Astrocyte (in vitro differentiated cells and primary cell): ENCODE measurements at regions not wholly inside any gene's neighbourhood (a gene's known extent, or its start where the extent isn't known, plus 50 kb on each side); places are given as distances from the start of the nearest gene placed in this dataset.

Experiments used
- EZH2 ChIP-seq: IDR thresholded peaks from 2 replicates; pipeline ENCODE4 v1.6.1; 2012; ENCODE audit warnings: mild to moderate bottlenecking, low read length, inconsistent platforms; ENCODE audit not compliant: insufficient read depth
- TF ChIP-seq, protein P1 (sequence below): IDR thresholded peaks from 2 replicates; pipeline ENCODE4 v1.5.1; 2011; ENCODE audit warnings: low read depth, mild to moderate bottlenecking, inconsistent platforms, low read length, moderate library complexity; ENCODE audit not compliant: insufficient read depth

- TF ChIP-seq, protein P1, sequence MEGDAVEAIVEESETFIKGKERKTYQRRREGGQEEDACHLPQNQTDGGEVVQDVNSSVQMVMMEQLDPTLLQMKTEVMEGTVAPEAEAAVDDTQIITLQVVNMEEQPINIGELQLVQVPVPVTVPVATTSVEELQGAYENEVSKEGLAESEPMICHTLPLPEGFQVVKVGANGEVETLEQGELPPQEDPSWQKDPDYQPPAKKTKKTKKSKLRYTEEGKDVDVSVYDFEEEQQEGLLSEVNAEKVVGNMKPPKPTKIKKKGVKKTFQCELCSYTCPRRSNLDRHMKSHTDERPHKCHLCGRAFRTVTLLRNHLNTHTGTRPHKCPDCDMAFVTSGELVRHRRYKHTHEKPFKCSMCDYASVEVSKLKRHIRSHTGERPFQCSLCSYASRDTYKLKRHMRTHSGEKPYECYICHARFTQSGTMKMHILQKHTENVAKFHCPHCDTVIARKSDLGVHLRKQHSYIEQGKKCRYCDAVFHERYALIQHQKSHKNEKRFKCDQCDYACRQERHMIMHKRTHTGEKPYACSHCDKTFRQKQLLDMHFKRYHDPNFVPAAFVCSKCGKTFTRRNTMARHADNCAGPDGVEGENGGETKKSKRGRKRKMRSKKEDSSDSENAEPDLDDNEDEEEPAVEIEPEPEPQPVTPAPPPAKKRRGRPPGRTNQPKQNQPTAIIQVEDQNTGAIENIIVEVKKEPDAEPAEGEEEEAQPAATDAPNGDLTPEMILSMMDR, result no peak
- TF ChIP-seq EZH2, result no peak
Measured at GRCh38 chr3:22933841-22934116, 269.3 kb upstream of the UBE2E2 start.
